ENCODE measurements at regions not wholly inside any gene's neighbourhood (a gene's known extent, or its start where the extent isn't known, plus 50 kb on each side); places are given as distances from the start of the nearest gene placed in this dataset.

DNA sequence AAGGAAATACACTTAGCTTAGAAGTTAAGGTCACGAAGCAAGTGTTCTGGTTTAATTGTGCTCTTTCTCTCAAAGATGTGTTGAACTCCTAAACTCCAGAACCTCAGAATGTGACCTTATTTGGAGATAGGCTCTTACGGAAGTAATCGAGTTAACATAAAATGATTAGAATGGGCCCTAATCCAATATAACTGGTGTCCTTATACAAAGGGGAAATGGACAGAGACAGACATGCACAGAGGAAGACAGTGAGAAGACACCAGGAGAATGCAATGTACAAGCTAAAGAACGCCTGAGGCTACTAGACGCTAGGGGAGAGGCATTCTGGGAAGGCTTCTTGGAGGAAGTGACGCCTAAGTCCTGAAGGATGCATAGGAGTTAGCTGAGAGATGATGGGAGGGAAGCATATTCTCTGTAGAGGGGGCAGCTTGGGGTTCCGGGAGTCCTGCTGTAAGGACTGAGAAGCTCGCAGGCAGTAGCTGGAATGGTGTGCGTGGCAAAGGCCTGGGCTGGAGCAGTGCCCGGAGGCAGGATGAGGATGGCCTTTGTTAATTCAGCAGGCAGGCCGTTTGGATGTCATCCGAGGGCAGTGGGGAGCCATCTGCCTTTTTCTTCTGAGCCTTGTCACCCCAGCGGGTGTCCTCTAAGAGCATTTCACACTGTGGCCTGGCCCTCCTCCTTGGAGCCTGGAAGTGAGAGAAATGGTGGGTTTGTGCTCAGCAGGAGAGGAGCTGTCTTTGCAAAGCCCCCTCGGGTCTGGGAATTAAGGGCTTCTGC, 513.4 kb downstream of the SHQ1 start:
- no peak for TF ChIP-seq EP300 (IDR thresholded peaks at IDR 0.05)
- TF ChIP-seq, protein P1, sequence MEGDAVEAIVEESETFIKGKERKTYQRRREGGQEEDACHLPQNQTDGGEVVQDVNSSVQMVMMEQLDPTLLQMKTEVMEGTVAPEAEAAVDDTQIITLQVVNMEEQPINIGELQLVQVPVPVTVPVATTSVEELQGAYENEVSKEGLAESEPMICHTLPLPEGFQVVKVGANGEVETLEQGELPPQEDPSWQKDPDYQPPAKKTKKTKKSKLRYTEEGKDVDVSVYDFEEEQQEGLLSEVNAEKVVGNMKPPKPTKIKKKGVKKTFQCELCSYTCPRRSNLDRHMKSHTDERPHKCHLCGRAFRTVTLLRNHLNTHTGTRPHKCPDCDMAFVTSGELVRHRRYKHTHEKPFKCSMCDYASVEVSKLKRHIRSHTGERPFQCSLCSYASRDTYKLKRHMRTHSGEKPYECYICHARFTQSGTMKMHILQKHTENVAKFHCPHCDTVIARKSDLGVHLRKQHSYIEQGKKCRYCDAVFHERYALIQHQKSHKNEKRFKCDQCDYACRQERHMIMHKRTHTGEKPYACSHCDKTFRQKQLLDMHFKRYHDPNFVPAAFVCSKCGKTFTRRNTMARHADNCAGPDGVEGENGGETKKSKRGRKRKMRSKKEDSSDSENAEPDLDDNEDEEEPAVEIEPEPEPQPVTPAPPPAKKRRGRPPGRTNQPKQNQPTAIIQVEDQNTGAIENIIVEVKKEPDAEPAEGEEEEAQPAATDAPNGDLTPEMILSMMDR (IDR thresholded peaks at IDR 0.05): no peak

Measured in esophagus muscularis mucosa (tissue), 3 donors.